ENCODE measurements at regions not wholly inside any gene's neighbourhood (a gene's known extent, or its start where the extent isn't known, plus 50 kb on each side); places are given as distances from the start of the nearest gene placed in this dataset.

DNA sequence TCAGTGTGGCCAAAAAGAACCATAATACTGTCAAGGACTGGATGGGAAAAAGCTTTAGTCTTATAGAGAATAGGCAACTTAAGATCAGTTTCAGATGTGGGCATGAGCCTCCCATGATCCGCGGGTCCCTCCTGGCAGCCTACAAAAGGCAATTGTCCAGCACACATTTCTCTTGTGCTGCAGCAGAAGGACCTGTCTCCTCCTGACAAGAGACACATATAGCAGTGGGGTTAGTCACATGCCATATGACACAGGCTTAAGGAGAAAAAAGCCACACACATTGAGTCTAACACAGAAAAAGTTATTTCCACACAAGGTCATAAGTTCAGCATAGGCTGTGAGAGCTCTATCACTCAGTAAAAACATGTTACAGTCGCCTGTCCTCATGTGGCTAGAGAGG lies 1378.7 kb upstream of the PRR20A start:
- Histone ChIP-seq H3K9ac (ENCODE audit: low read length) (no peak overlapping the region), H3K79me2 (replicated peaks; ENCODE audit: insufficient read depth, low read length) (no peaks in the 10 kb centered on the region), H3K36me3 (ENCODE audit: insufficient read depth, low read length) (no peaks in the 10 kb centered on the region), H3K27ac (ENCODE audit: low read length) (no peak overlapping the region), H4K20me1 (ENCODE audit: insufficient read depth) (no peaks in the 10 kb centered on the region), H3K4me2 (ENCODE audit: low read length) (no peak overlapping the region), H2AFZ (ENCODE audit: low read depth, low read length) (no peak overlapping the region), H3K27me3 (ENCODE audit: insufficient read depth, low read depth, low read length) (no peaks in the 10 kb centered on the region), H3K9me3 (ENCODE audit: low read length) (no peaks in the 10 kb centered on the region), H3K9me2 (ENCODE audit: insufficient read depth, low read length) (no peaks in the 10 kb centered on the region), H3F3A (ENCODE audit: insufficient read depth, low read length, poor library complexity, severe bottlenecking) (no peaks in the 10 kb centered on the region), H3K4me3 (ENCODE audit: low read length) (no peak overlapping the region)
- TF ChIP-seq POLR2AphosphoS5 (IDR thresholded peaks at IDR 0.05) (no peak), EZH2 (IDR thresholded peaks at IDR 0.05; ENCODE audit: borderline replicate concordance, insufficient read depth, low read length, poor library complexity, severe bottlenecking) (no peak), TAF1 (IDR thresholded peaks at IDR 0.05; ENCODE audit: low read depth) (no peak), EP300 (conservative IDR thresholded peaks at IDR 0.05; ENCODE audit: poor library complexity, severe bottlenecking) (no peak), MXI1 (conservative IDR thresholded peaks at IDR 0.05; ENCODE audit: poor library complexity, severe bottlenecking) (no peak), RAD21 (conservative IDR thresholded peaks at IDR 0.05) (no peak), SMC3 (conservative IDR thresholded peaks at IDR 0.05; ENCODE audit: poor library complexity) (no peak)
- TF ChIP-seq, protein P1, sequence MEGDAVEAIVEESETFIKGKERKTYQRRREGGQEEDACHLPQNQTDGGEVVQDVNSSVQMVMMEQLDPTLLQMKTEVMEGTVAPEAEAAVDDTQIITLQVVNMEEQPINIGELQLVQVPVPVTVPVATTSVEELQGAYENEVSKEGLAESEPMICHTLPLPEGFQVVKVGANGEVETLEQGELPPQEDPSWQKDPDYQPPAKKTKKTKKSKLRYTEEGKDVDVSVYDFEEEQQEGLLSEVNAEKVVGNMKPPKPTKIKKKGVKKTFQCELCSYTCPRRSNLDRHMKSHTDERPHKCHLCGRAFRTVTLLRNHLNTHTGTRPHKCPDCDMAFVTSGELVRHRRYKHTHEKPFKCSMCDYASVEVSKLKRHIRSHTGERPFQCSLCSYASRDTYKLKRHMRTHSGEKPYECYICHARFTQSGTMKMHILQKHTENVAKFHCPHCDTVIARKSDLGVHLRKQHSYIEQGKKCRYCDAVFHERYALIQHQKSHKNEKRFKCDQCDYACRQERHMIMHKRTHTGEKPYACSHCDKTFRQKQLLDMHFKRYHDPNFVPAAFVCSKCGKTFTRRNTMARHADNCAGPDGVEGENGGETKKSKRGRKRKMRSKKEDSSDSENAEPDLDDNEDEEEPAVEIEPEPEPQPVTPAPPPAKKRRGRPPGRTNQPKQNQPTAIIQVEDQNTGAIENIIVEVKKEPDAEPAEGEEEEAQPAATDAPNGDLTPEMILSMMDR (IDR thresholded peaks at IDR 0.05; ENCODE audit: poor library complexity, severe bottlenecking) = no peak
- TF ChIP-seq, protein P2, sequence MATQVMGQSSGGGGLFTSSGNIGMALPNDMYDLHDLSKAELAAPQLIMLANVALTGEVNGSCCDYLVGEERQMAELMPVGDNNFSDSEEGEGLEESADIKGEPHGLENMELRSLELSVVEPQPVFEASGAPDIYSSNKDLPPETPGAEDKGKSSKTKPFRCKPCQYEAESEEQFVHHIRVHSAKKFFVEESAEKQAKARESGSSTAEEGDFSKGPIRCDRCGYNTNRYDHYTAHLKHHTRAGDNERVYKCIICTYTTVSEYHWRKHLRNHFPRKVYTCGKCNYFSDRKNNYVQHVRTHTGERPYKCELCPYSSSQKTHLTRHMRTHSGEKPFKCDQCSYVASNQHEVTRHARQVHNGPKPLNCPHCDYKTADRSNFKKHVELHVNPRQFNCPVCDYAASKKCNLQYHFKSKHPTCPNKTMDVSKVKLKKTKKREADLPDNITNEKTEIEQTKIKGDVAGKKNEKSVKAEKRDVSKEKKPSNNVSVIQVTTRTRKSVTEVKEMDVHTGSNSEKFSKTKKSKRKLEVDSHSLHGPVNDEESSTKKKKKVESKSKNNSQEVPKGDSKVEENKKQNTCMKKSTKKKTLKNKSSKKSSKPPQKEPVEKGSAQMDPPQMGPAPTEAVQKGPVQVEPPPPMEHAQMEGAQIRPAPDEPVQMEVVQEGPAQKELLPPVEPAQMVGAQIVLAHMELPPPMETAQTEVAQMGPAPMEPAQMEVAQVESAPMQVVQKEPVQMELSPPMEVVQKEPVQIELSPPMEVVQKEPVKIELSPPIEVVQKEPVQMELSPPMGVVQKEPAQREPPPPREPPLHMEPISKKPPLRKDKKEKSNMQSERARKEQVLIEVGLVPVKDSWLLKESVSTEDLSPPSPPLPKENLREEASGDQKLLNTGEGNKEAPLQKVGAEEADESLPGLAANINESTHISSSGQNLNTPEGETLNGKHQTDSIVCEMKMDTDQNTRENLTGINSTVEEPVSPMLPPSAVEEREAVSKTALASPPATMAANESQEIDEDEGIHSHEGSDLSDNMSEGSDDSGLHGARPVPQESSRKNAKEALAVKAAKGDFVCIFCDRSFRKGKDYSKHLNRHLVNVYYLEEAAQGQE (IDR thresholded peaks at IDR 0.05; ENCODE audit: borderline replicate concordance) = no peak

DNA sequence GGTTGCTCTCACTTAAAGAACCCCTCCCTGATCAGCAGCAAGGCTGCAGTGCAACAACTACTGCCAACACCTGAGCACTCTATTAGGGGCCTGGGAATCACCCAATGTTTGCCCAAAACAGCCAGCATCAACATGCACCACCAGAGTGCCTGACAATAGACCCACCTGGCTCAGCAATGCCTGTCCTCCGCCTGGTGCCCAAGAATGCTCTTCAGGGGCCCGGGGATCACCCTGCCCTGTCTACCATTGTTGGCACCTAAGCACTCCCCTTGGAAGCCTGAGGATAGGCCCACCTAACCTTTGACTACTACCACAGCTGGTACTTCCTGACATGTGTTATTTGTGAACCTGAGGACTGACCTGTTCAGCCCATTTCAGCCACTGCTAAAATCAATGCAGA lies 1363.1 kb upstream of the PRR20A start:
- H3K4me2 ChIP-seq (ENCODE audit: low read length) = no peak overlapping the region
- no peak overlapping the region for H3K27ac ChIP-seq (ENCODE audit: low read length)
- H3K4me3 ChIP-seq (ENCODE audit: low read length) = no peak overlapping the region
- H3K36me3 ChIP-seq (ENCODE audit: insufficient read depth, low read length) = no peaks in the 10 kb centered on the region
- H3K9me3 ChIP-seq (ENCODE audit: low read length) = no peaks in the 10 kb centered on the region
- no peak overlapping the region for H2AFZ ChIP-seq (ENCODE audit: low read depth, low read length)
- H4K20me1 ChIP-seq (ENCODE audit: insufficient read depth) = no peaks in the 10 kb centered on the region
- no peaks in the 10 kb centered on the region for H3K9me2 ChIP-seq (ENCODE audit: insufficient read depth, low read length)
- no peak for TF ChIP-seq POLR2AphosphoS5 (IDR thresholded peaks at IDR 0.05)
- TF ChIP-seq EP300 (conservative IDR thresholded peaks at IDR 0.05; ENCODE audit: poor library complexity, severe bottlenecking) = no peak
- TF ChIP-seq, protein P2 (IDR thresholded peaks at IDR 0.05; ENCODE audit: borderline replicate concordance) = no peak
- no peak for TF ChIP-seq TAF1 (IDR thresholded peaks at IDR 0.05; ENCODE audit: low read depth)
- TF ChIP-seq, protein P1 (IDR thresholded peaks at IDR 0.05; ENCODE audit: poor library complexity, severe bottlenecking) = no peak
- TF ChIP-seq RAD21 (conservative IDR thresholded peaks at IDR 0.05) = no peak
- TF ChIP-seq SMC3 (conservative IDR thresholded peaks at IDR 0.05; ENCODE audit: poor library complexity) = no peak
- TF ChIP-seq EZH2 (IDR thresholded peaks at IDR 0.05; ENCODE audit: borderline replicate concordance, insufficient read depth, low read length, poor library complexity, severe bottlenecking) = no peak
- TF ChIP-seq MXI1 (conservative IDR thresholded peaks at IDR 0.05; ENCODE audit: poor library complexity, severe bottlenecking) = no peak
- no peaks in the 10 kb centered on the region for H3K27me3 ChIP-seq (ENCODE audit: insufficient read depth, low read depth, low read length)
- H3K9ac ChIP-seq (ENCODE audit: low read length) = no peak overlapping the region
- no peaks in the 10 kb centered on the region for H3K79me2 ChIP-seq (replicated peaks; ENCODE audit: insufficient read depth, low read length)
- H3F3A ChIP-seq (ENCODE audit: insufficient read depth, low read length, poor library complexity, severe bottlenecking) = no peaks in the 10 kb centered on the region
